Activated B cell treated with CpG ODN at 0.5 μM for 24 hours (primary cell): ENCODE measurements at regions not wholly inside any gene's neighbourhood (a gene's known extent, or its start where the extent isn't known, plus 50 kb on each side); places are given as distances from the start of the nearest gene placed in this dataset.

Experiments
- ATAC-seq: fragments of 200-7000 bp; cut with Tn5 transposase; one replicate; pipeline ENCODE4 v1.10.0; 2021; ENCODE audit warnings: low read depth, mild to moderate bottlenecking, moderate library complexity
- CTCF ChIA-PET: fragments of 350-600 bp; sonication (Branson Sonifier 250); formaldehyde crosslinking; loops from one replicate; lab custom pipeline; 2021; ENCODE audit warnings: antibody characterized with exemption; lab: Charles Lee
- POLR2A ChIA-PET: fragments of 350-600 bp; sonication (Branson Sonifier 250); formaldehyde crosslinking; loops from one replicate; lab custom pipeline; 2021; ENCODE audit warnings: antibody characterized with exemption; lab: Charles Lee
- DNase-seq: peaks from one replicate; pipeline ENCODE4 v3.0.0; 2022
- H3K27ac Mint-ChIP-seq: one replicate; pipeline ENCODE4 v1.8.0; 2020; ENCODE audit warnings: mixed read lengths
- H3K27me3 Mint-ChIP-seq: one replicate; pipeline ENCODE4 v1.8.0; 2021; ENCODE audit warnings: mixed read lengths
- H3K36me3 Mint-ChIP-seq: one replicate; pipeline ENCODE4 v1.8.0; 2021; ENCODE audit warnings: low read depth, mixed read lengths
- H3K4me1 Mint-ChIP-seq: one replicate; pipeline ENCODE4 v1.8.0; 2021; ENCODE audit warnings: mixed read lengths
- H3K4me3 Mint-ChIP-seq: one replicate; pipeline ENCODE4 v1.8.0; 2020; ENCODE audit warnings: mild to moderate bottlenecking, mixed read lengths
- H3K9me3 Mint-ChIP-seq: one replicate; pipeline ENCODE4 v1.8.0; 2020; ENCODE audit warnings: mixed read lengths
- CTCF ChIP-seq: fragments of 200-600 bp; IDR thresholded peaks from one replicate; pipeline ENCODE4 v1.8.0; 2022; ENCODE audit warnings: antibody characterized with exemption, mild to moderate bottlenecking
- intact Hi-C: fragments of 100-400 bp; cut with micrococcal nuclease; formaldehyde crosslinking; loops from one replicate; pipeline ENCODE4 v1.15.1; 2024

- no peaks in the 10 kb centered on the region for H3K4me1 Mint-ChIP-seq
- ChIA-PET POLR2A (no interaction called here), CTCF (no interaction called here)
- H3K4me3 Mint-ChIP-seq, result no peak overlapping the region
- TF ChIP-seq CTCF, result no peak
- no peaks in the 10 kb centered on the region for H3K9me3 Mint-ChIP-seq
- no peaks in the 10 kb centered on the region for H3K36me3 Mint-ChIP-seq
- DNase-seq, result no peak
- intact Hi-C loops, result no loop called here
- no peak overlapping the region for H3K27ac Mint-ChIP-seq
- no peaks in the 10 kb centered on the region for H3K27me3 Mint-ChIP-seq
- no peak for ATAC-seq
These were observed 717.4 kb downstream of the GALR1 start for GRCh38 chr18:77967071-77967470.

- TF ChIP-seq CTCF, result no peak
- ATAC-seq (no peak), DNase-seq (no peak)
- H3K36me3 Mint-ChIP-seq, result no peaks in the 10 kb centered on the region
- intact Hi-C loops, result no loop called here
- H3K9me3 Mint-ChIP-seq, result no peaks in the 10 kb centered on the region
- H3K4me3 Mint-ChIP-seq, result no peak overlapping the region
- H3K4me1 Mint-ChIP-seq, result no peaks in the 10 kb centered on the region
- H3K27ac Mint-ChIP-seq, result no peak overlapping the region
- CTCF ChIA-PET, result no interaction called here
- POLR2A ChIA-PET, result no interaction called here
- no peaks in the 10 kb centered on the region for H3K27me3 Mint-ChIP-seq
These were observed 718.1 kb downstream of the GALR1 start for GRCh38 chr18:77967791-77968190.

- DNase-seq, result no peak
- Mint-ChIP-seq H3K9me3 (peaks cover 4% of the 10 kb centered on the region), H3K4me3 (no peak overlapping the region), H3K27ac (no peak overlapping the region), H3K27me3 (no peaks in the 10 kb centered on the region), H3K4me1 (no peaks in the 10 kb centered on the region), H3K36me3 (no peaks in the 10 kb centered on the region)
- ChIA-PET CTCF (no interaction called here), POLR2A (no interaction called here)
- ATAC-seq, result no peak
- intact Hi-C loops, result no loop called here
- TF ChIP-seq CTCF, result no peak
These were observed 720.3 kb downstream of the GALR1 start for GRCh38 chr18:77969972-77970371.

- no peaks in the 10 kb centered on the region for H3K27me3 Mint-ChIP-seq
These were observed 721.2 kb downstream of the GALR1 start for GRCh38 chr18:77970814-77971213.

GRCh38 chr18:77973745-77974144 is 724.1 kb downstream of the GALR1 start:
- TF ChIP-seq CTCF, result no peak
- Mint-ChIP-seq H3K4me1 (no peaks in the 10 kb centered on the region), H3K9me3 (peaks cover 8% of the 10 kb centered on the region), H3K4me3 (no peak overlapping the region), H3K27ac (no peak overlapping the region), H3K27me3 (no peaks in the 10 kb centered on the region), H3K36me3 (no peaks in the 10 kb centered on the region)
- intact Hi-C loops, result no loop called here
- DNase-seq (no peak), ATAC-seq (no peak)
- ChIA-PET POLR2A (no interaction called here), CTCF (no interaction called here)

More at GRCh38 chr18:77970814-77971213, 721.2 kb downstream of the GALR1 start:
- ChIA-PET CTCF (no interaction called here), POLR2A (no interaction called here)
- H3K36me3 Mint-ChIP-seq, result no peaks in the 10 kb centered on the region
- no peak for DNase-seq
- H3K9me3 Mint-ChIP-seq, result peaks cover 5% of the 10 kb centered on the region
- no peak overlapping the region for H3K4me3 Mint-ChIP-seq
- intact Hi-C loops, result no loop called here
- H3K4me1 Mint-ChIP-seq, result no peaks in the 10 kb centered on the region
- no peak overlapping the region for H3K27ac Mint-ChIP-seq
- no peak for ATAC-seq
- no peak for TF ChIP-seq CTCF
